HG03060 (cell line): ENCODE measurements at regions not wholly inside any gene's neighbourhood (a gene's known extent, or its start where the extent isn't known, plus 50 kb on each side); places are given as distances from the start of the nearest gene placed in this dataset.
"Not testable (repeated sequence)": the region's sequence is repeated elsewhere in the genome, so short reads cannot be mapped to it uniquely, and the experiment has no call there.

Experiments used
- ATAC-seq: cut with Tn5 transposase; IDR thresholded peaks from one replicate; pipeline ENCODE4 v1.9.1; 2021; ENCODE audit warnings: low read depth, moderate number of reproducible peaks; ENCODE audit not compliant: unreplicated experiment

DNA sequence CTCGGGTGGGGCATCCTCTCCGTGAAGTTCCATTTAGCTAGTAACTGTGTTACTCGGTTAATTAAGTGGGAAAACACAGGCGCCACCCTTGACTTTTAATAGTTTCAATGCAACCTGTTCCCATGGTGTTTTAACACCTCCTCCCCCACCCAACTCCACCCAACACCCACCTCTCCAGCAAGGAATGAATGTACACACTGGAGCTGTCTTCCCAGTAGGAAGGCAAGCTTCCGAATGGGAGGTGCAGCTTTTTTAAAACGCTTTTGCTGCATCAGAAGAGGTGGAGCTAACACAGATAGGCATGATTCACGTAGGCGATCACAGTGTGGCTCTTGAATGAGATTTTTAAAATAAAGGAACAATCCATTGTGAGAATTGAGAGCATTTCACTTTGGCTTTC lies 73.8 kb upstream of the AGAP1 start:
- no peak for ATAC-seq

DNA sequence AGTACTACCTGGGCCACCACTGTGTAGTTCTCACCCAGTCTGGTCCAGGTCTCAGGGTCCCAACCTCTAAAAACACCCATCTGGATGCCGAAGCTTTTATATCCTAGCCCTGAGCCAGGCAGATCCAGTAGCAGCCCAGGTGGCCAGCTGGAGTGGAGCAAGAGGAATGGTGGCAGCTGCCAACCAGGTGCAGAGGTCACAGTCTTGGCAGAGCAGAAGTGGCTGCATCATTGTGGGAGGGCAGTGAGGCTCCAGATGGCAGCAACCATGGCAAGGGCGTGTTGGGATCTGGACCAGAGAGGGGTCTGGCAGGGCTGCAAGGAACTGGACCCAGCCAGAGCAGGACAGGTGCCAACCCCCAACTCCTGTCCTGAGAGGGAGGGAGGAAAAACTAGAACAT lies 72.2 kb upstream of the AGAP1 start:
- ATAC-seq: no peak

DNA sequence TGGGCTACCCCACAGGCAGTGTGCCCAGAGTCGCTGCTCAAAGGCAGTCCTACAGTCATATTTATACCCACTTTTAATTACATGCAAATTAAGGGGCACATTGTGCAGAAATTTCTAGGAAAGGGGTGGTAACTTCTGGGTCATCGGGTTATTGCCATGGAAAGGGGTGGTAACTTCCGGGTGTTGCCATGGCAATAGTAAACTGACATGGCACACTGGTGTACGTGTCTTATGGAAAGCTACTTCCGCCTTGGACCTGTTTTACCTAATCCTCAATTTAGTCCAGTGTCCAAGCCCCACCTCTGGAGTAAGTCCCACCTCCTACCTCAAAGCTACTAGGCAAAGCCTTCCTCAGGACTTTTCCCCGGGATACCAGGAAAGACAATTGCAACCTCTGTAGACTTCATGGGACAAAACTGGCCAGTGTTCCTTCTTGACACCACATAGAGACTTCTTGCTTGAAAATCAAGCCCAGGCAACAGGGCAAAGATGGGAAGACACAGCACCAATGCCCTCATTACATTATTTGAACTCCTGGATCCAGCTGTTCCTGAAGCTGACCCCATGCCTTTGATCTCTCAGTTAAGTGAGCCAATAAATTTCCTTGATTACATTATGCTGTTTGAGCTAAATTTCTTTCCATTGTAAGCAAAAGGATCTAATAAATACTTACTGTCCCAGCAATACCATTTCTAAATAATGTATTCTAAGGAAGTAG lies 63.3 kb upstream of the AGAP1 start:
- ATAC-seq: no peak

DNA sequence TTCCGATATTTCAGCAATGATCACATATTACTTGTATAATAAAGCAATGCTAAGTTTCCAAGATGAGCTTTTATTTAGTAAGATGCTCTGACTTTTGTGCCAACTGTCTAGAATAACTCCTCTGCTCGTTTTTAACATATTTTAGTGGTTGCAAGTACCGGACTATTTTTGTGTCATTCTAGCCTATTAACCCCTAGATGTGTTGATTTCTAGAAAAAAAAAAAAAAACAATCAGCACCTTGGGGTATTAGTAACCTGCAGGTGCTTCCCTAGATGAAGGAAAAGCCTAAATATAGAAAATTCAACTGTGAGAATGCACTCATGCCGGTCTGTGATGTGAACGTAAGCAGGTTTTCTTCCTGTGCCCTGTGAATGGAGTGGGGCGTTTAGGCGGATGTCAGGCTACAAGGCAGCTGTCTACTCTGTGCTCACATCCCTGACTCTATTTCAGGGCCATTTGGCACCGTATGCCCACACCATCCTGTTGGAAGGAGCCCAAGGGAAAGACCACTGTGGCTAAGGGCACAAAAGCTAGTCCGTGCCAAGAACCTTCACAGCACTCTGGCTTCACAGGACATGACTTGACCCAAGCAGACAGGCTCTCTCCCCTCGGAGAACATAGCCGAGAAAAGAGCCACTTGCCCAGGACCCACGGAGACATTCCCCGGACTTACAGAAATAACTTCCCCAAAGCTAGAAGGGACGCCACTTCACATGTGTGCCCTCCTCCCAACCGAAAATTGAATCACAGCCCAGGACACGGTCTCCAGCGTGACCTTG lies 60.9 kb upstream of the AGAP1 start:
- ATAC-seq: no peak

DNA sequence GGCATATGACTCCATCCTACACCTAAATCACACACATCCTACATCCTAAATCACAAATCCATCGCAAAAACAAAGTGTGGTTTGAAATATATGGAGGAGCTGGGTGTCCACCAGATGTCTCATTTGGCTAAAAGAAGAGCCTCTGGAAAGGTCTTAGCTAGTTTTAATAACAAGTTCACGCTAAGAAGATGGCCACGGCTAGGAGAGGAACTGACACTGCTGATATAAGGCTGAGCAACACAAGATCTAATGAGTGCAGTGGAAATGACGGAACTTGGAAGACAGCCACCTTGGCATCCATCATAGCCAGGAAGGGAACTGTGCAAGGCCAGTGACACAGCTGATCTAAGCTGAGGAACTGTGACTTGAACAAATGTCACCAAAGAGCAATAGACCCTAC lies 60.0 kb upstream of the AGAP1 start:
- ATAC-seq: no peak

DNA sequence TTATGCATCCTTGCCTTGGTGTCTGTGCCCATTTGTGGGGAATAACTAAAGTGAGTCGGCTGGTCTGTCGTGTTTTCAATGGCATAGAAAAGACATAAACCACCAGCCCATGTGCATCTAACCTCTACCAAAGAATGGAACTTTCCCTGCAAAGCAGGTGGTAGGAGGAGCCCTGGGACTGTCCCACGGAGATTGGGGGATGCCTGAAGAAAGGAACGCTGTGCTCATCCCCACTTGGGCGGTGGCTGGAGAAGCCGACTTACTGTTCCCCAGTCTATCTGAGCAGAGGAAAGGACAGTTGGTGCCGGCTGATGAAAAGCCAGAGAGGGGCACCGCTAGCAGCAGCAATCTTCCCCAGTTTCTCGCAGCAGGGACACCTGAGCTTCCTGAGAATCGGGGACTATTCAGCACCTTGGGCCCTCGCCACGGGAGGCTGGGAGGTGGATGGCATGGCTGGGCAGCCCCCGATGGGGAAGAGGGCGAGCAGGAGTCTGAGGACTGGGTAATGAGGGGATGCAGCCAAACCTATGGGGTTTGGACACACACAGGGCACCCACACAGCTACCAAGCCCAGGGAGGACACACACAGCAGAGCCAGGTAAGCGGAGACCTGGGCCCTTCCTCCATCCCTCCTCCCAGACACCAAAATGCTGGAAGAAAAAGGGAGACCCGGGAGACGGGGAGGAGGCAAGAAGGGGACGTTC lies 53.7 kb upstream of the AGAP1 start:
- ATAC-seq: no peak

DNA sequence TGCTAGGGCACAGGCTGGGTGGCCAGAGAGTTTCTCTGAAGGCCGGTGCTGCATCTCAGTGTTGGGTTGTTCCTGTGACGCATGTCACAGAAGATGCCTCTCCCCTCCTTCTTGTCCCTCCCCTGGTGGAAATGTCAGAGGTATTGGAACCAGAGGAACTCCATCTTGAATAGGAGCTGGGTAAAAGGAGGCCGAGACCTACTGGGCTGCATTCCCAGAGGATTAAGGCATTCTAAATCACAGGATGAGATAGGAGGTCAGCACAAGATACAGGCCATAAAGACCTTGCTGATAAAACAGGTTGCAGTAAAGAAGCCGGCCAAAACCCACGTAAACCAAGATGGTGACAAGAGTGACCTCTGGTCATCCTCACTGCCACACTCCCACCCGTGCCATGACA lies 50.3 kb upstream of the AGAP1 start:
- not testable (repeated sequence) for ATAC-seq
